Nucleus accumbens (tissue), 56 donors: ENCODE measurements at regions not wholly inside any gene's neighbourhood (a gene's known extent, or its start where the extent isn't known, plus 50 kb on each side); places are given as distances from the start of the nearest gene placed in this dataset.
"Not testable (repeated sequence)": the region's sequence is repeated elsewhere in the genome, so short reads cannot be mapped to it uniquely, and the experiment has no call there.

Experiments
- DNase-seq, 56 donors: peaks; one replicate each; lab custom pipeline; 2025; lab: John Stamatoyannopoulos, UW

DNA sequence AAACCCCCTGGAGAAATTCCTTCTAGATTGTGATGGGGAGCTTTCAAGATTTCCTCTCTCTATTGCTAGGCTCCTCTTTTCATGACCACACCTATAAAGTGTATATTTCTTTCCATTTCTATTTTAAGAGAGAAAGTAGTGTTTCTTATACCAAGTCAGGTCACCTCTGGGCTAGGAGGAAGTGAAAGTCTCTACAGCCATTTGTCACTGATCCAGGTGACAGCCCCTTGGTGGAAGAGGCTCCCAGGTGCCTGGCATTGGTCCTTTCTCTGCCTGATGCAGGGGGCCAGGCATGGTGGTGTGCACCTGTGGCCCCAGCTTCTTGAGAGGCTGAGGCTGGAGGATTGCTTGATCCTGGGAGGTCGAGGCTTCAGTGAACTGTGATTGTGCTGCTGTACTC is 64.7 kb downstream of the DHCR7 start:
- DNase-seq = no peak

DNA sequence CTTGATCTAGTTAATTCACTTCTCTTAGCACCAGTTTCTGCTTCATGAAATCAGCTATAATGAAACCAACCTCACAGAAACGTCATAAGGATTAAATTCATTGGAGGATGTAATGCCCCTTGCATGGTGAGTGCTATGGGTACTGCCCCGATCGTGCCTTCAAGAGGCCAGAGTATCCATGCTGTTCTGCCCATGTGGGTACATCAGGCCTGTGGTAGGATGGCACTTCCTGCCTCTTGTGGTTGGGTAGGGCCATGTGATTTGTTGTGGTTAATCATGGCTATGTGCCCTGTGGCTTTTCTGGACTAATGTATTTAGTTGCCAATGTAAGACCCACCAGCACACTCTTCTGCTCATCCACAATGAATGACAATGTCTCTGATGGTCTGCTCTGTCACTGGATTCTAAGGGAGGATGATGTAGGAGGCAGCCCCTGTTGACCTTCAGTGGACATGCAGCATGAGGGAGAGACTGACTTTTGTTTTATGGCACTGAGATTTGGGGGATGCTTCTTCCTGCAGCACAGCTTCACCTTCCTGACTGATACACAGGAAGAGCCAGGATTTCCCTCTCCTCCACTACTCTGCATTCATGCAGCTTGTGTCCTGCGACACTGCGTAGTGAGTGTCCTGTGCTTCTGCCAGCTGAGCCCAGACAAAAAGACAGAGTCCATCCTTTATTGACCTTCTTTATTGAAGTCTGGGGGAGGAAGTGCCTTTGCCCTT is 66.2 kb downstream of the DHCR7 start:
- no peak for DNase-seq

DNA sequence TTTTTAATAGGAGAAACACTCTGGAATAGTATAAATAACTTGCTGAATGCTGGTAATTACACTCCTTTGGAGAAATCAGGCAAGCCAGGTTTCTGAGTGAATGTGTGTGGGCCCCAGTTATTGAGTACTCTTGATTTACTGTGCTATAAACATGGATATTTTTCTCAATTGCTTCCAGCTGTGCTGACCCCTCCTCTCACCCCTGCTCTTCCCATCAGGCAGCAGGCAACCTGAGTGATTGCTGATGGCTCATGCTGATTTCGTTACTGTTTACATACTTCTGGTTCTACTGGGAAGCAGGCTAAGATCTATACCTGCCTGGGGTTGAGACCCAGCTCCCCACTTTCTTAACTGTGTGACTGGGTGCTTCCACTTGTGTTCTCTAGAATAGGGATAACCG is 68.5 kb downstream of the DHCR7 start:
- DNase-seq = no peak

DNA sequence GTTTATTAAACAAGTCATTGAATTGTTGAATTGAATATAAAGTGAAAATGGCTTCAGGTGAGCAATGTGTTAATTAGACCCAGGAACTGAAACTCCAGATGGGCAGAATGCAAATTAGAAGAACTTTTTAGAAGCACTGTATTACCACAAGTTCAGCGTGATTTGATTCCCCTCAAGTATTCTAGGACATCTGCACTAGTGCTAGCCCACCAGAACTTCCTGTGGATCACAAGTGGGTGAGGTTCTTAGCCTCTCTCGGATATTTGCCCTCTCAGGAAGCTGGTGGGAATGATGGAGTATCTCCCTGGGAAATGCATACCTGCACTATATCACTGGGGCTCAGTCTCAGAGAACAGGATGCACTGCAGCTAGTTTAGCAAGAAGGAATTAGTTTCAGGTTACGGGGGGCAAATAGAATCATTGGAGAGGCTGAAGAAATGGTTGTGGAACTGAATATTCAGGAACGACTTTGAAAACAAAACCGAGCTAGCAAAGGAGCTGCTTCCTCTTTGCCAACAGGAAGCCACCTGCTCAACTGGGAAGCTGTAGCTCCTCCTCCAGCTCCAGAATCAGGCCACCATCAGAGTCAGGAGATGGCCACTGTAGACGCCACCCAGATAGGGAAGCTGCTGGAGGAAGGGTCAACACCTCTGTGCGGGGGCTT is 74.3 kb downstream of the DHCR7 start:
- no peak for DNase-seq

DNA sequence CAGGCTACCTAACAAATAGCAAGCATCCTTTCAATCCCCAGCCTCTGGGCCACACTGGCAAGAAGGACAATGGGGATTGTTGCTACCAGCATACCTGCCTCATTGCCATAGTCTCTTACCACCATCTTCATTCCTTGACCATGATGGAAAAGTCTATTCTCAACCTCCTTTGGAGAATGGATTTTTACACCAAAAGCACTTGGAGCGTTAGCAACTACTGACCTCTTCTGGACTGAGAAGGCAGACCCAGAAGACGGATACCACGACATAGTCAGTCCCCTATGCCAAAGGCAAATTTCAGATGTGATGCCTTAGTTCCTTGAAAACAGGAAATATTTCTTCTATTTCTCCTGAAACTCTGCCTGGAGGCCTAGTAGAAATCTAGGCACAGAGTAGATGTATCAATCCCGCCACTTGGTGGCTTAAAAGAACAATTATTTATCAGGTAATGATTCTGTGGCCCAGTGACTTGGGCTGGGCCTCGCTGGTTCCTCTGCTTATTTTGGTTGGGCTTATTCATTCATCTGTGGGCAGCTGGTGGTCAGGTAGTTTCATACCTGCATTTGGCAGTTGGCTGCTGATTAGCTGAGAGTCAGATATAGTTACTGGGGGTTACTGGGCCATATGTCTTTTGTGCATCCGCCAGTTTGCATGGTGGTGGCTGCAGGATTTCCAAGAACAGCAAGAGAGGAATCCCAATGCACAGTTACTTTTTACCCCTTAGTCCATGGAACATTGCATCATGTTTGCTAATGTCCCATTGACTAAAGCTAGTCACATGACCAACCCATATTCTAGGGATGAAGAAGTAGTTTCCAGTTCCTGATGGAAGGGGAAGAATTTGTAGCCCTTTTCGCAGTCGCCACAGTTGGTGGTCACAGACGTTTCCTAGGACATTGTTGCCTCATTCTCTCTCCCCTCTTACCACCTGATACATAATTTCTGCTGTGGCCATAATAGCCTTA is 75.2 kb downstream of the DHCR7 start:
- DNase-seq = peak in 8 of 56 donors; percentile 3 to 28 (median 22)

DNA sequence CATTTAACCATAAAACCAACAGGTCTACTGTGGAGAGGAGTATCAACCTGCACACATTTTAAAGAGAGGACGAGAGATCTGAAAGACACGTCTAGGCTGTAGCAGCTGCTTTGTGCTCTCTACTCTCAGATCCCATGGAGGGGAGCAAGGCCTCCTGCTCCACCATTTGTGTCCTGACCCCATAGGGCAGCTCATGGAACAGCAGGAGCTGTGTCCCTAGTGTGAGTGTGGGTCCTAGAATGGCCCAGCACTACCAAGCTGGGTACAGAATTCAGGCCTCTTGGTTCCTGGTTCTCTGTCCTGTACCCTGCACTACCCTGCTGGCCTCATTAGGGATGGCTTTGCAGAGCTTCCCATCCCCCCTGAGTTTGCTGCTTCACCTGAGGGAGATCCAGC is 76.5 kb downstream of the DHCR7 start:
- no peak for DNase-seq

DNA sequence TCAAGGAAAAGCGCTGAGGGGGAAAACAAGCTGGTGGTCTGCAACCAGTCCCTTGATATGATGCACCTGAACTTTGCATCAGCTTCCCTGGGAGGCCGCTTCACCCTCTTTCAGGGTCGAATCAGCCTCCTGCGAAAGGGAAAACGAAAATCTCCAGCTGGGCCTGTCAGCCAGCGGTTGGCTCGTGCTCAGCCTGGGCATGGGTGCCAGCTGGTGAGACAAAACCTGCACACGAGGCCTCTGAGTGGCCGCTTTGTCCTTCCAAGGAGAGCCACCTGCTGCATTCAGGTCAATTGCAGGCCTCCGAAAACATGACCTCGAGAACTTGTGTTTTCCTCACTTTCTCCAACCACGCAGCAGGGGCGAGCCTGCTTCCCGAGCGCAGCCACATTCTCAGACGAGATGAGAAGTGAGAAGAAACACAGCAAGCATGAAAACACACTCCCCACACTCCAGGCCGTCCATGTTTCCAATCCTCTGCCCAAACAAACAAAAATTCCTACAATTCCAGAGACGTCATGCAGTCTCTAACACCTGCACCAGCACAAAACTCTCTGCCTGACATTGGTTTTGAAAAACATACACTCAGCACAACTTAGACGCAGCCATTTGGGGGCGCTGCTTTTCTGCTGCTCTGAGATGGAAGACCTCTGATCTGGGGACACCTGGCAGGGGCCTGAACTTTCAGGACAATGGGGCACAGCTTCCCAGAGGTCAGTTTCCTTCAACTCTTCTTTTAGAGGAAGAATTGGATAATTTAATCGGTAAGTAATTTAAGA is 77.1 kb downstream of the DHCR7 start:
- DNase-seq = peak in 6 of 56 donors; percentile 3 to 37 (median 11)

DNA sequence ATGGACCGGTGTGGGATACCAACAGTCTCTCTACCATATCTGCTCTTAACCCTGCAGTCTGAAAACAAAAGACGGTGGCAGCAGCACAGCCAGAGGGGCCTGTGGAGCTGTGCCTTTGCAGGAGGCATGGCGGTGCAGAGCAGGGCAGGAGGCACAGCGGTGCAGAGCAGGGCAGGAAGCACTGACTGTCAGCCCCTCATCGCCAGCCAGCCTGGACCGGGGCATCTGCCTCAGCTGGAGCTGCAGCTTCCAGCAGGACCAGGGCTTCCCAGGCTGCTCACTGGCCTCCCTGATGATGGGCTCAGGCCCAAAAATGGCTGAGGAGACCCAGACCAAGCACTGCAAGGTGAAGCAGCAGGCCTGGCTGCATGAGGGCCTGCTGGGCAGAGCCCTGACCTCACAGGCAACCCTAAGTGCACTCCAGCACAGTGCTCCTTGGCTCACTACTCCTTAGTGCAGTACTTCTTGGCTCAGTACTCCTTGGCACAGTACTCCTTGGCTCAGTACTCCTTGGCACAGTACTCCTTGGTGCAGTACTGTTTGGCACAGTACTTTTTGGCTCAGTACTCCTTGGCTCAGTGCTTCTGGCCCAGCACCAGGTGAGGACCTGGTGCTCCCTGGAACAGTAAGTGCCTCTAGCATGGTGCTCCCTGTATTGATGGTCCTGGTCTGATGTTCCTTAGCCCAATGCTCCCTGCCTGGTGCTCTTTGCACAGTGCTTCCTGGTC is 78.0 kb downstream of the DHCR7 start:
- DNase-seq = no peak

DNA sequence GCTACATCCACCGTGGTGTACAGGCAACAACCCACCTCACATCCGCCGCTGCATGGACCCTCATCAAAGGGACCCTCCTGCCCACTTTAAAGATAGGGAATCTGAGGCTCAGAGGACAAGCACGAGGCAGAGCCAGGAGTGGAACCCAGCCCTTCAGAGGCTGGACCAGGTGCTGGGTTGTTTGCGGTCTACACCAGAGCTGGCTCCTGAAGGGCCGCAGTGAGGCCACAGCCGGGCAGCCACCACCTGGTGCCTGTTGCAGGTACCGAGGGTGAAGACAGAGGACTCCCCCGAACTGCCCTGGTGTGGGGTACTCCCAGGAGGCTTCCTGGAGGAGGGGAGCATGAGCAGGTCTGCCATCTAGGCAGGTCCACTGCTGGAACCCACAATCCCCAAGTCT is 78.8 kb downstream of the DHCR7 start:
- no peak for DNase-seq

DNA sequence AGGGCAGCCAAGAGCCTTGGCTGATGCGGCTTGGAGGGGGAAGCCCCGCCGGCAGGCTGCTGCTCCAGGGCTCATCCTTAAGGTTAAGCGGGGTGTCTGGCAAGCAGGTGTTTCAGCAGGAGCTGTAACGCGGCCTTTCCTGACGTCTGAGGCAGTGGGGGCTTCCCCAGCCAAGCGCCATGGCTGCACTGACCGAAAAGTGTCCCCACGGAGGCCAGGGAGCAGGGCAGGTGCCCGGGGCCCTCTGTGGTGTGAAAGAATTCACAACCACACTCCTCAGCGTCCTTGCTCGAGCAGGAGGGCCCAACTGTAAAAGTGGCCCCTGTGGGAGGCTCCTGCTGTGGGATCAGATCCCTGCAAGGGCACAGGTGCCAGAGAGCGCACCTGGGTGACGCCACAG is 79.2 kb downstream of the DHCR7 start:
- DNase-seq = no peak

DNA sequence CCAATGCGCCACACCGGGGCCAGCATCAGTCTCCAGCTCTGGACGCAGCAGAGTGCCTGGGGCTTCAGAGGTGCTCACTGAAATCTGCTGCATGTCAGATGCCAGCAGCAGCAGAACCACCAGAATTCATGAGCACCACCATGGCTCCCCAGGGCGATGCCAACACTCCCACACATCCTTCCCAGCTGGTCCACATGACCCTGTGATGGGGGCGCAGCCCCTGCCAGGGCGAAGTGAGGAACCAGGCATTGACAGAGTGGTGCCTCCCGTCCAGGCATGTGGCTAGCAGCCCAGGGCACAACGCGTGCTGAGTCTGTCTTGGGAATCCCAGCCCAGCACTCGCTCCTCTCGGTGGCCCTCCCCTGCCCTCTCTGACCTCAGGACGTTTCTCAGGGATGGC is 80.4 kb downstream of the DHCR7 start:
- no peak for DNase-seq

DNA sequence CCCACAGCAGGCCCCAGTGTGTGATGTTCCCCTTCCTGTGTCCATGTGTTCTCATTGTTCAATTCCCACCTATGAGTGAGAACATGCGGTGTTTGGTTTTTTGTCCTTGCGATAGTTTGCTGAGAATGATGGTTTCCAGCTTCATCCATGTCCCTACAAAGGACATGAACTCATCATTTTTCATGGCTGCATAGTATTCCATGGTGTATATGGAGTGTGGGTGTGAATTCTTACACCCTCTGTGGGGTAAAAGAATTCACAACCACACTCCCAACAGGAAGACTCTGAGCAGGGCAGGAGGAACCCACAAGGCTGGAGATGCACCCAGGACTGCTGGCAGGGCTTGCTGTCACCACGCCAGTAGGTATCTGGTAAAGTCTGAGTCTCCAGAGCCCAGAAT is 80.9 kb downstream of the DHCR7 start:
- not testable (repeated sequence) for DNase-seq

DNA sequence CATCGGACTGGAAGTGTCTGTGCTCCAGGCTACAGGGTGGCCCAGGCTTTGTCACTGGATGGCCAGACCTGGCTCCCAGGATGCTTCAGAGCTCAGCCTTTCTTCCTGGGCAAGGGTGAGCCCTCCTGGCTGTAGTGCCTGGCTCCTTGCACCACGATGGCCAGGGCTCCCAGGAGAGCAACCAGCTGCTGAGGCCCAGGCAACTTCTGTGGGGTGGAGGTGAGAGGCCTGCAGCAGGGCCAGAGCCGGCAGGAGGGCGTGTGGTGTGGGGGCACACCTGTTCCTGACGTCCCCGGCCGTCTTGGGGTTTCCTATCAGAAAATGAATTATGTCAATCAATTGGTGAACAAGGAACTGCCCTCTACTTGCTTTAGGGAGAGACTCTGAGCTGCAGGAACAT is 82.1 kb downstream of the DHCR7 start:
- no peak for DNase-seq

DNA sequence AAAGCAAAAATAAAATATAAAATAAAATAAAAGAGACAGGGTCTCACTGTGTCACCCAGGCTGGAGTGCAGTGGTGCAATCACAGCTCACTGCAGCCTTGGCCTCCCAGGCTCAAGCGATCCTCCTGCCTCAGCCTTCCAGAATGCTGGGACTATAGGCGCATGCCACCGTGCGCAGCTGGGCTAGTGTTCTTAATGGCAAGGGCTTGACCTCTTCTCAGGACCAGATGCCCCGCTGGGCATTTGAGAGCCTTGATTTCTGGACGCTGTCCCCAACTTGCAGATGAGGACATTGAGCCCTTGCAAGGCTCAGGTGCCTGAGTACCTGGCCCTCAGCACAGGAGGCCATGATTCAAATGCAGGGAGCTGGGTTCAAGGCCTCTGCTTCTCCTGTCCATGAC is 82.6 kb downstream of the DHCR7 start:
- DNase-seq = no peak

DNA sequence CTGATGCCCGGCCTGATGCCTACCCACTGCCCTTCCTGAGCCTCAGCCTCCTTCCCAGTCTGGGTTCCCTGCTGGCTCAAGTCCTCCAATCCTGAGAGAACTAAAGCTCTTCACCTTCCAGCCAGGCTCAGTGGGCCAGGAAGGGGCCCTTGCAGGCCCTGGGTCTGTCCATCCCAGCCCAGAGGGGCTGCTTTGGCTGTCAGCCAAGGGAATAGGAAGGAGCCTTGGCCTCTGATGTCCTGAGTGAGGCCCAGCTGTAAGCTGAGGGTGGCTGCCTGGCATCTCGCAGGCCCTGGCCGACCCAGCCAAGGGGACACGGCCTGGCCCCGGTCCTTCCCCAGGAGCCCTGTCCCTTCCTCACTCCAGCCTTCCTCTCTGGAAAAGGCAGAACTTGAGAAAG is 83.4 kb downstream of the DHCR7 start:
- DNase-seq = peak in 2 of 56 donors; percentile 51 to 52

DNA sequence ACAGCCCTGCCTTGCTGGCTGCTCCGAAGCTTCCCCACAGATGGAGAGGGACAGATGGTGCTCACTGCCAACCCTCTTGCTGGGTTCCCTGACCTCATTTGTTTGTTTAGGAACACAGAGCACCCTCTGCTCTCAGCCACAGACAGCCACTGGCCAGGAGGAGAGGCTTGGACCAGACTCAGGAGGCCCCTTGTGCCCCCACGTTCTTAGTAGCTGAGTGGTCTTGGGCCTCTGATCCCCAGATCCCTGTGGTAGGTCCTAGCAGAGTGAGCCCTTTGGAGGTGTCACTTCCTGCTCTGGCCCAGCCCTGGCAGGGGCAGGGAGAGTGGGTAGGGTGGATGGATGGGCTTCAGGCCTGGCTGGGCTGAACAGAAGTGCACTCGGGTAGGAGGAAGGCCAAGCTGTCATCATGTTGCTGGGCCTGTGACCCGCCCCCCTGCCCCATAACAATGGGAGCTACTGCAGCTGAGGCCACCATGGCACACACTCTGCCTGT is 84.0 kb downstream of the DHCR7 start:
- DNase-seq = peak in 36 of 56 donors; percentile 7 to 83 (median 49)

DNA sequence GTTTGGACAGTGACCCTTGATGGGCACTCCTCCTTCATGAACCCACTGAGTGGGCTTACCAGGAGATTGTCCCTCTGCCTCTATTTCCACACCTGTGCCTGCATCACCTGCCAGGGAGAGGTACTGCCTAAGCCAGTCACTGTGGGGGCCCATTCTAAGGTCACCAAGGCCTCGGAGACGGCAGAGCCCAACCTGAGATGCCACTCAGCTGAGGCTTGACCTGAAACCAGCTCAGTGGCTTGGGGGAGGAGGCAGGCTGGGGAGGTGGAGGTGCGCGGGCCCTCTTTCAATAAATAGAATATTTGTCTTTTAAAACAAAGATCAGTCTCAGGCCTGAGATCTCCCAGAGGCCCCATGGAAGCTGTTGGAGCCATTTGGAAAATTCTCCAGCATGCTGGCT is 84.5 kb downstream of the DHCR7 start:
- DNase-seq = no peak

DNA sequence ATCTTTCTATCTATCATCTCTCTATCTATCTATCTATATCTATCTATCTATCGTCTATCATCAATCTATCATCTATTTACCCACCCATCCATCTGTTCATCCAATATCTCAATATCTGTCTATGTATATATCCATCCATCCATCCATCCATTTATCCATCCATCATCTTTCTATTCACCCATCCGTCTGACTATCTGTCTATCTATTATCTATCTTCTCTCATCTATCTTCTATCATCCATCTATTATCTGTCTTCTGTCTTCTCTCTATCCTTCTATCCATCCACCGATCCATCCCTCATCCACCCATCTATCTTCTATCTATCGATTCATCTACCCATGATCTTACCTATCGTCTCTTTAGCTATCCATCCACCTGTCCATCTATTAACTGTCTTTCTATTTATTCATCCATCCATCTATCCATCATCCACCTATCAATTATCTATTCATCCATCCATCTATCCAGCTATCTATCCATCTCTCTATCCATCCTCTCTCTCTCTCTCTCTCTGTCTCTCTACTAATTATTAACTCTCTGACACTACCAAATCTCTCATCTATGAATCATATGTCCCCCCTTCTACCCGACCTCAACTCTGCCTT is 89.1 kb downstream of the DHCR7 start:
- DNase-seq = no peak

DNA sequence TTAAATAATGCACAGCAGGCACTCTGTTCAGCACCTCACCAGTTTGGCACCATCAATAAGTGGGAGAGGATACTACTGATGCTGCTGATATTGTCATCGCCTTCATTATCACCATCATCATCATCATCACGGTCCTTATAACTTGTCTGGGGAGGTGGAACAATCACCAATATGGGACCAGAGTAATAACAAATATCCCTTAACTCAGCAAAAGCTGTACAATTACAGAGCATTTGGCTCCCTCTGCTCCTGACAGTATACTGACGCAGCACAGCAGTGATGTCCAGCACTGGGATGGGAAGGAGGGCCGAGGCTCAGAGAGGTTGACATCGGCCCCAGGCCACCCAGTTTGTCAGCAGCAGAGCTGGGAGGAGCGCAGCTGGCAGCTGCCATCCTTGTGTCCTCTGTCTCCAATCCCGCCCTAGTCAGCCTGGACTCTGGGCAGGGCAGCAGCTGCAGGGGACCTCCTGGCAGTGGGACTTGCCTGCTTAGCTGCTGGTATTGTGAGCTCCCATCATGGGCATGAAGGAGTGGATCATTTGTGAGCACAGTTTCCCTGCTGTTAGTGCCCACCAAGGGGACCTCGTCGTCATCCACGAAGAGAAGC is 90.0 kb downstream of the DHCR7 start:
- DNase-seq = peak in 1 of 56 donors; percentile 11
